MCF 10A (cell line): ENCODE measurements at regions not wholly inside any gene's neighbourhood (a gene's known extent, or its start where the extent isn't known, plus 50 kb on each side); places are given as distances from the start of the nearest gene placed in this dataset.

ENCODE experiments used
- BruUV-seq: library from RNA; stranded (reverse); fragments of 400-500 nt; replicated peaks from 2 replicates; lab custom pipeline; 2021; lab: Mats Ljungman, UMichigan
- CTCF ChIA-PET: fragments of 300-600 bp; sonication (Branson Sonifier 250); formaldehyde crosslinking; extraction: SDS; loops from one replicate; lab custom pipeline; 2021; ENCODE audit warnings: antibody characterized with exemption, inconsistent platforms; lab: Yijun Ruan, JAX
- POLR2A ChIA-PET: fragments of 300-600, 350-650 bp; sonication (Branson Sonifier 250); formaldehyde crosslinking; extraction: SDS; loops from one replicate; lab custom pipeline; 2020; ENCODE audit warnings: antibody characterized with exemption, inconsistent platforms; lab: Yijun Ruan, JAX
- DNase-seq: peaks from one replicate; pipeline ENCODE4 v3.0.0-alpha.2; 2018; ENCODE audit not compliant: unreplicated experiment
- H3K27ac Mint-ChIP-seq: one replicate; pipeline ENCODE4 v1.8.0; 2022; ENCODE audit warnings: mild to moderate bottlenecking, low read depth, mixed read lengths; ENCODE audit not compliant: unreplicated experiment
- H3K27me3 Mint-ChIP-seq: one replicate; pipeline ENCODE4 v1.8.0; 2022; ENCODE audit warnings: mixed read lengths; ENCODE audit not compliant: insufficient read depth, unreplicated experiment
- H3K36me3 Mint-ChIP-seq: one replicate; pipeline ENCODE4 v1.8.0; 2022; ENCODE audit warnings: mild to moderate bottlenecking, moderate library complexity, mixed read lengths; ENCODE audit not compliant: insufficient read depth, unreplicated experiment
- H3K4me1 Mint-ChIP-seq: one replicate; pipeline ENCODE4 v1.8.0; 2022; ENCODE audit warnings: mixed read lengths; ENCODE audit not compliant: insufficient read depth, unreplicated experiment
- H3K4me3 Mint-ChIP-seq: one replicate; pipeline ENCODE4 v1.8.0; 2022; ENCODE audit warnings: mild to moderate bottlenecking, moderate library complexity, mixed read lengths; ENCODE audit not compliant: unreplicated experiment
- H3K9me3 Mint-ChIP-seq: one replicate; pipeline ENCODE4 v1.8.0; 2022; ENCODE audit warnings: mixed read lengths; ENCODE audit not compliant: unreplicated experiment
- CTCF ChIP-seq: fragments of 200-600 bp; IDR thresholded peaks from one replicate; pipeline ENCODE4 v1.8.0; 2022; ENCODE audit warnings: antibody characterized with exemption, mild to moderate bottlenecking; ENCODE audit not compliant: unreplicated experiment
- intact Hi-C: fragments of 100-400 bp; cut with micrococcal nuclease; formaldehyde crosslinking; loops from 2 replicates; pipeline ENCODE4 v1.14.1; 2022

DNA sequence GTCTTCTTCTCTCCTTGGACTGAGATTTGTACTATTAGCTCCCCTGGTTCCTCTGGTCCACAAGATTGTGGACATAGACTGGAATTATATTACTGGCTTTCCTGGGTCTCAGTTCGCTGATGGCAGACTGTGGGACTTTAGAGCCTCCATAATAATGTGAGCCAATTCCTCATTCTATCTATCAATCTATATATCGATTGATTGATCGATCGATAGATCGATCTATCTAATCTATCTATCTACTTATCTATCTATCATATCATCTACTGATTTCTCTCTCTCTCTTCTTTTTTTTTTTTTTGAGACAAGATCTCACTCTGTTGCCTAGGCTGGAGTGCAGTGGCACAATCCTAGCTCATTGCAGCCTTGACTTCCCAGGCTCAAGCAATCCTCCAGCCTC is 51.5 kb upstream of the DDR1 start:
- H3K9me3 Mint-ChIP-seq, result no peaks in the 10 kb centered on the region
- H3K4me1 Mint-ChIP-seq, result peaks cover 19% of the 10 kb centered on the region
- TF ChIP-seq CTCF, result no peak
- ChIA-PET POLR2A (interaction anchor here (0.6 to 0.8 kb wide), 2 partner anchors 50 to 52 kb away, joined by 3 to 4 read pairs; partner anchors contain the start of gene DDR1), CTCF (interaction anchor here (0.6 to 3.5 kb wide), 5 partner anchors 10 to 237 kb away, joined by 3 to 23 read pairs (median 5); partner anchors contain the start of gene VARS2)
- H3K27me3 Mint-ChIP-seq, result no peaks in the 10 kb centered on the region
- no peak for DNase-seq
- intact Hi-C loops, result no loop called here
- H3K27ac Mint-ChIP-seq, result no peak overlapping the region
- BruUV-seq, result no TSS peak
- no peaks in the 10 kb centered on the region for H3K36me3 Mint-ChIP-seq
- H3K4me3 Mint-ChIP-seq, result no peak overlapping the region

DNA sequence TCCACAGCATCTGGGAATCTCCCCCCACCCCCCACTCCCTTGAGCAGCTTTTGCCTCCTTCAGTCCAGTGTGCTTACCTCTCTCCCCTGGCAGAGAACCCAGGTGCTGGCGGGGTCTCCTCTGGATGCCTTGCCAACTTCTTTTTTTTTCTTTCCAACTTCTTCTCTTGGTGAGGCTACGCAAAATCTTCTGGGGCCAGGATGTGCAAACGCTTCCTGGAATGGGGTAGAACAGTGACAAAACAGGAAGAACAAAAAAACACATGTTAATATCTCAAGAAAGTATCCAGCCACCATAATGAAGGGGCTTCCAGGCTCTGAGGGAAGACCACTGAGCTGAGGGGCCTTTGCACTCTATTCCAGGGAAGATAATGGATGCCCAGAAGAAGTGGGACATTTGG is 53.9 kb upstream of the DDR1 start:
- H3K27ac Mint-ChIP-seq, result no peak overlapping the region
- POLR2A ChIA-PET, result interaction anchor here (0.9 to 6.0 kb wide), 3 partner anchors 47 to 84 kb away, joined by 8 to 80 read pairs (median 27); partner anchors contain the start of gene VARS2
- H3K4me1 Mint-ChIP-seq, result peaks cover 22% of the 10 kb centered on the region
- CTCF ChIA-PET, result interaction anchor here (0.7 to 5.1 kb wide), 9 partner anchors 9 to 298 kb away, joined by 3 to 92 read pairs (median 6); partner anchors contain the start of genes DDR1 and VARS2
- no peaks in the 10 kb centered on the region for H3K36me3 Mint-ChIP-seq
- BruUV-seq, result no TSS peak
- no peaks in the 10 kb centered on the region for H3K27me3 Mint-ChIP-seq
- no peak for TF ChIP-seq CTCF
- intact Hi-C loops, result no loop called here
- no peak overlapping the region for H3K4me3 Mint-ChIP-seq
- H3K9me3 Mint-ChIP-seq, result no peaks in the 10 kb centered on the region
- no peak for DNase-seq

DNA sequence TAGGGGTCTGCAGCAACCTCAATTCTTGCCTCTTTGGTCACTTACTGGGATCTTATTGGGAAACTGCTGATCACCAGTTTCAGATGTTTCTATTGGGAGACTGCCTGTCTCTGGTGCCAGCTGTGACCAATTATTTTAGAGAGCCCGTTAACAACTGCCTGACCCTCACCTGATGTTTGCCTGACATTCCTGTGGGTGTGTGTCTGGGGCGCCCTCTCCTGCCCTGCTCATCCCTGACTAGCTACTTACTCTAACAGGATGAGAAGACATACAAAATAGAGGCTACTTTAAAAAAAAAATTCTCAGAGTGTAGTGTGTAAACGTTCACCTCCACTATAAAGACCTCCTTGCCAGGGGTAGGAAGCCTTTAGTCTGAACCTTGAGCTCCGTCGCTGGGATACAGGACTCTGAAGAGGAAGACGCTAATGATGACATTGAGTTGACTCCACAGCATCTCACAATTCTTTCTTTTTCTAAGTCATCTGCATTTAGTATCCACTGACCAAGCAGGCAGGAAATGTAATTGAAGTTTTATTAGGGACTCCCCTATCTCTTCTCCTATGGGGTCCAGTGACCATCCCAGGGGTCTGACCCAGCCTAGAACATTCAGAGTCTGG is 54.6 kb upstream of the DDR1 start:
- Mint-ChIP-seq H3K36me3 (no peaks in the 10 kb centered on the region), H3K9me3 (no peaks in the 10 kb centered on the region), H3K27ac (no peak overlapping the region), H3K4me3 (no peak overlapping the region), H3K4me1 (peaks cover 22% of the 10 kb centered on the region), H3K27me3 (no peaks in the 10 kb centered on the region)
- BruUV-seq, result no TSS peak
- POLR2A ChIA-PET, result interaction anchor here (0.8 to 6.0 kb wide), 5 partner anchors 10 to 85 kb away, joined by 4 to 80 read pairs (median 27); partner anchors contain the start of gene VARS2
- intact Hi-C loops, result loop anchor here (2.0 kb wide), 1 partner anchor 85 kb away; the partner anchor contains the start of gene IER3
- CTCF ChIA-PET, result interaction anchor here (0.6 to 5.1 kb wide), 13 partner anchors 9 to 297 kb away, joined by 3 to 92 read pairs (median 6); partner anchors contain the start of genes DDR1, IER3 and VARS2
- no peak for TF ChIP-seq CTCF
- no peak for DNase-seq

DNA sequence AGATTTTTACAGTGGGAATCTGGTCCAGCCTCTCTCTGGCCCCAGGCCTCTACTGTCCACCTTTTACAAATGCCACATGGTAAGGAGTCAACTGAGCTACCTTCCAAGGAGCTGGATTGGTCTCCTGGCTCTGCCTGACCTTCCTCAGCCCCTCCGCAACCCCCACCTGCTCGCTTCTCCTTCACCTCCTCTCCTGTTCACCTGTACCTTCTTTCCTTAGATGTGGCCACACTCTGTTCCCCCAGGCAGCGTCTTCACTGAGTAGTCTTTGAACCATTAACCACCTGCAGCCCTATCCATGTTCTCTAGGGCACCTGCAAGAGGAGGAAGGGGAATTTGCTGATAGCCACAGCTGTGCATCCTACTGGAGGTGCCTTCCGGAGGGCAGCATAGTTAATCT is 55.3 kb upstream of the DDR1 start:
- no peak overlapping the region for H3K4me3 Mint-ChIP-seq
- no peak overlapping the region for H3K27ac Mint-ChIP-seq
- TF ChIP-seq CTCF, result no peak
- H3K9me3 Mint-ChIP-seq, result no peaks in the 10 kb centered on the region
- DNase-seq, result no peak
- POLR2A ChIA-PET, result interaction anchor here (0.9 to 6.0 kb wide), 12 partner anchors 8 to 286 kb away, joined by 3 to 80 read pairs (median 18); partner anchors contain the start of genes DDR1, FLOT1, GTF2H4 and IER3
- H3K27me3 Mint-ChIP-seq, result no peaks in the 10 kb centered on the region
- H3K36me3 Mint-ChIP-seq, result no peaks in the 10 kb centered on the region
- BruUV-seq, result no TSS peak
- intact Hi-C loops, result loop anchor here (2.0 kb wide), 1 partner anchor 84 kb away; the partner anchor contains the start of gene IER3
- H3K4me1 Mint-ChIP-seq, result peaks cover 22% of the 10 kb centered on the region
- CTCF ChIA-PET, result interaction anchor here (0.6 to 5.1 kb wide), 21 partner anchors 8 to 259 kb away, joined by 3 to 92 read pairs (median 4); partner anchors contain the start of genes DDR1 and VARS2
